NT2/D1 (cell line): ENCODE measurements at regions not wholly inside any gene's neighbourhood (a gene's known extent, or its start where the extent isn't known, plus 50 kb on each side); places are given as distances from the start of the nearest gene placed in this dataset.

ENCODE experiments used
- SUZ12 ChIP-seq: IDR thresholded peaks from 2 replicates; pipeline ENCODE4 v1.6.1; 2011; ENCODE audit not compliant: insufficient read length, insufficient read depth; ENCODE audit errors: extremely low read depth
- YY1 ChIP-seq: IDR thresholded peaks from 2 replicates; pipeline ENCODE4 v1.6.1; 2011; ENCODE audit not compliant: insufficient read length, insufficient read depth
- ZNF274 ChIP-seq: IDR thresholded peaks from 2 replicates; pipeline ENCODE4 v1.6.1; 2011; ENCODE audit warnings: mild to moderate bottlenecking, low read depth, low read length

DNA sequence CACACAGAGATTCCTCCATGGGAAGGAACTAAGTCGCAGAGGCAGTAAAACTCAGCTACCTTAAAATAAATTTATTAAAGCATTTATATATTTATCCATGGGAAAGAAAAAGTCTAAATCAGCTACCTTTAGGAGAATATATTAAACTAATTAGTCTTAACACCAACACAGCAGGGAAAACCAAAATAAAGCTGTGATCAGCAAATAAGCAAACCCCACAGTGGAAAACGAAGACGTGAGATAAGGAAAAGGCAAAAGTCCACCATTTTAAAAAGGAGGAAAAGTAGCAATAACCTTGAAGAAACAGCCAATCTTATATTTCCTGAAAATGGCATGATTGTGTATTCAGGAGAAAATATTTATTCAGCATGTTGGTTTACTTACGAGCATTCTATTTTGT lies 473.0 kb upstream of the ROBO2 start:
- TF ChIP-seq ZNF274 (no peak), YY1 (no peak), SUZ12 (no peak)
